ENCODE measurements at regions not wholly inside any gene's neighbourhood (a gene's known extent, or its start where the extent isn't known, plus 50 kb on each side); places are given as distances from the start of the nearest gene placed in this dataset.

GRCh38 chr6:104108634-104109033, 751.1 kb downstream of the HACE1 start:
- TF ChIP-seq ZNF274 (IDR thresholded peaks at IDR 0.05; ENCODE audit: low read depth, low read length) = no peak
- no peak for TF ChIP-seq YY1 (IDR thresholded peaks at IDR 0.05; ENCODE audit: insufficient read depth, insufficient read length)
- no peak for TF ChIP-seq SUZ12 (IDR thresholded peaks at IDR 0.05; ENCODE audit: extremely low read depth, insufficient read depth, insufficient read length)
